Left ventricle myocardium superior (tissue), 1 donor: ENCODE measurements at regions not wholly inside any gene's neighbourhood (a gene's known extent, or its start where the extent isn't known, plus 50 kb on each side); places are given as distances from the start of the nearest gene placed in this dataset.
"Not testable (repeated sequence)": the region's sequence is repeated elsewhere in the genome, so short reads cannot be mapped to it uniquely, and the experiment has no call there.

Experiments used
- ATAC-seq: fragments of 200-7000 bp; cut with Tn5 transposase; one replicate; pipeline ENCODE4 v1.9.1; 2020; ENCODE audit warnings: mild to moderate bottlenecking, moderate library complexity
- DNase-seq: peaks from one replicate; pipeline ENCODE4 v3.0.0-alpha.2; 2020
- intact Hi-C: fragments of 100-400 bp; cut with micrococcal nuclease; formaldehyde crosslinking; loops from one replicate; pipeline ENCODE4 v1.11.0; 2022
- donor health status: DM: no; HTN: yes; CAD: no; lungs with severe emphysema.

DNA sequence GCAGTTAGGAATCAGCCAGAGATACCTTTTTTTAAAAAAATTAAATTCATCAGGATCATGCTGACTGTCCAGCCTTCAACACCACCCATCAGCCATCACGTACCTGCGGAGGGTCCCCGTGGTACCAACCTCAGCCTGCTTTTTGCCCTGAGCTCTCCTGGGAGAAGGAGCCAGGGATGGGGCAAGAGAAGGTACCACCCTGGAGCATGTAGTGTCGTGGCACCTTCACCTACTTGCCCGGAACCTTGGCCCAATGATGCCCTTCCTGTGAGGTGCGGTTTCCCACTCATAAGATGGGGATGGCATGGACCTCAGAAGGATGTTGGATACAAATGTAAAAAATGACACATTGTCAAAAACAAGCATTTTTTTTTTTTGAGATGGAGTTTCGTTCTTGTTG is 88.4 kb upstream of the C1orf174 start:
- DNase-seq, result no peak
- intact Hi-C loops, result no loop called here
- ATAC-seq, result no peak

DNA sequence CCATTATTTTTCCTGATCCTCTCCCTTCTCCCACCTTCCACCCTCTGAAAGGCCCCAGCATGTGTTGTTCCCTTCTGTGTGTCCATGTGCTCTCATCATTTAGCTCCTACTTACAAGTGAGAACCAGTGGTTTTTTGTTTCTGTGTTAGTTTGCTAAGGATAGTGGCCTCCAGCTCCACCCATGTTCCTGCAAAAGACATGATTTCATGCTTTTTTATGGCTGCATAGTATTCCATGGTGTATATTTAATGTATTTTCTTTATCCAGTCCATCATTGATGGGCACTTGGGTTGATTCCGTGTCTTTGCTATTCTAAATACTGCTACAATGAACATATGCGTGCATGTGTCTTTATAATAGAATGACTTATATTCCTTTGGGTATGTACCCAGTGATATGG is 89.4 kb upstream of the C1orf174 start:
- ATAC-seq (no peak), DNase-seq (no peak)
- intact Hi-C loops, result no loop called here

DNA sequence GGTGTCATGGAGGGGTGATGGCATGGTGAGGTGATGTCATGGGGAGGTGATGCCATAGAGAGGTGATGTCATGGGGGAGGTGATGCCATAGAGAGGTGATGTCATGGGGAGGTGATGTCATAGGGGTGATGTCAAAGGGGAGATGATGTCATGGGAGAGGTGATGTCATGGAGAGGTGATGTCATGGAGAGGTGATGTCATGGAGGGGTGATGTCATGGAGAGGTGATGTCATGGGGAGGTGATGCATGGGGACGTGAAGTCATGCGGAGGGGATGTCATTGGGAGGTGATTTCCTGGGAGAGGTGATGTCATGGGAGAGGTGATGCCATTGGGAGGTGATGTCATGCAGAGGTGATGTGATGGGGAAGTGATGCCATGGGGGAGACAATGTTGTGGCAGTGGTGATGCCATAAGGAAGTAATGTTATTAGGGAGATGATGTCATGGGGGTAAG is 92.1 kb upstream of the C1orf174 start:
- ATAC-seq, result no peak
- no peak for DNase-seq
- intact Hi-C loops, result no loop called here

DNA sequence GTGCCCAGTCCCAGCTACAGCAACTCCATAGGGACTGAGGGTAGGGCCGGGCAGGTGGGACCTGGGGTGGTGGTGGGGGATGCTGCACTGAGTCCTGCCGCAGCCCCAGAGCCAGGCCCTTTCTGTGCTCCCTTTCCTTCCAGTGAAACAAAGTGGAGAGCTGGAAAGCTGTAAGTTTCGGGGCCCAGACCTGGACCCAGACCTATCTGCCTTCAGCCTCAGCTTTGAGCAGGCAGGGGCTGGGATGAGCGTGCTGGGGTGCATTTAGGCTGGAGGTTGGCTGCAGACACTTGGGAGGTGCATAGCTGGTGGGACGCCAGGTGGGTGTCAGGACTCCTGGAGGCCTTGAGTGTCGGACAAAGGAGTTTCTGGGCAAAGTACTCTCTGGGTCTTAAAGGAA is 92.7 kb upstream of the C1orf174 start:
- intact Hi-C loops, result no loop called here
- DNase-seq (no peak), ATAC-seq (no peak)

DNA sequence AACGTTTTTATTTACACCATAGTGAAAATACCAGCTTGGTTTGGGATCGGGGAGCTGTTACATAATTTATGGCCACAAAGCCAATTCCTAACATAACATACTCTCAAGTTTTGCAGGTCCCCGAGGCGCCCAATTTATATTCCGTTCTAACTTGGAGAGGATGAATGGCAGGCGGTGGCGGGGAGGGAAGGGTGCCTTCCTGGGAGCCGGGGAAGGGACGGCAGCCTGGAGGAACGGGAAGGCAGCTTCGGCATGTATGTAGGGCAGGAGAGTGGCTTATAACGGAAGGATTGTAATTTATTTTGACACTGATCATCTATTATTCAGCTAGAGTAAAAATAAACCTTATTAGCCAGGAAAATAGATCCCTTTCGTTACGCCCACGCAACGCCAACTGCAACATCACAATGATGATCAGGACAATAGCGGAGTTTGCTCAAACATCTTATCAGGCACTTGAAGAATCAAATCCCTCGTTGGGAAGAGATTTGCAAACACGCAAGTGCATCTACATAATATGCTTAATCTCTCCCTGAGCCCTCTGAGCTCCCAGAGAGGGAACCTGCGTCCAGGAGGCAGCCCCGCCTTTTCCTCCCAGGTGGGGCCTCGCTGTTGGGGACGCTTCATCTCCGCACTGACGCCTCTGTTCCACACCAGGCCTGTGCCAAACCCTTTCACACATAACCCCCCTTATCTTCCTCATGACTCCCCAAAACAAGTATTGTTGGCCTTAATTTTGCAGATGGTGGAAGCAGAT is 93.7 kb upstream of the C1orf174 start:
- intact Hi-C loops, result no loop called here
- ATAC-seq, result no peak
- no peak for DNase-seq

DNA sequence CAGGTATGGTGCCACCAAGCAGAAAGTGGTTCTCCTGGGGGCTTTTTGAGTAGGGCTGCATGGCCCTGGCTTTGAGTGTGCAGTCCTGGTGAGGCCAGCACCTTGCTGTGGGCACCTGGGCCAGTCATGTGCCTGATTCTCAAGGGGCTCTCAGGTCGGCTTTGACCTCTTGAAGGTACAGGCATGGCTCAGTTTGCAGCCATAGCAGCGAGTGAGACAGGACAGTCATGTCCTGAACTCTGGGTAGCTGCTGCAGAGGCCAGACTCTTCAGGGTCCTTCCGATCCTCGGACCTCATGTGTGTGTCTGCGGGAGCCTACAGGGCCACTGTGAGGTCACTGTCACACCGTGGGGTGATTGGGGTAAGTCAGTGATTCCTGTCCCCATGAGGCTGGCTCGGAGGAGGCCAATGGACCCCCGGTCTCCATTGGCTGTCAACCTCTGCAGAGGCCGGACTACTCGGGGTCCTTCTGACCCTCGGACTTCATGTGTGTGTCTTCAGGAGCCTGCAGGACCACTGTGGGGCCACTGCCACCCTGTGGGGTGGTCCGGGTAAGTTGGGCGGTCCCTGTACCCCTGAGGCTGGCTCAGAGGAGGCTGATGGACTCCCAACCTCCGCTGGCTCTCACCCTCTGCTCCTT is 95.2 kb upstream of the C1orf174 start:
- intact Hi-C loops, result no loop called here
- peak; percentile 18 for DNase-seq

DNA sequence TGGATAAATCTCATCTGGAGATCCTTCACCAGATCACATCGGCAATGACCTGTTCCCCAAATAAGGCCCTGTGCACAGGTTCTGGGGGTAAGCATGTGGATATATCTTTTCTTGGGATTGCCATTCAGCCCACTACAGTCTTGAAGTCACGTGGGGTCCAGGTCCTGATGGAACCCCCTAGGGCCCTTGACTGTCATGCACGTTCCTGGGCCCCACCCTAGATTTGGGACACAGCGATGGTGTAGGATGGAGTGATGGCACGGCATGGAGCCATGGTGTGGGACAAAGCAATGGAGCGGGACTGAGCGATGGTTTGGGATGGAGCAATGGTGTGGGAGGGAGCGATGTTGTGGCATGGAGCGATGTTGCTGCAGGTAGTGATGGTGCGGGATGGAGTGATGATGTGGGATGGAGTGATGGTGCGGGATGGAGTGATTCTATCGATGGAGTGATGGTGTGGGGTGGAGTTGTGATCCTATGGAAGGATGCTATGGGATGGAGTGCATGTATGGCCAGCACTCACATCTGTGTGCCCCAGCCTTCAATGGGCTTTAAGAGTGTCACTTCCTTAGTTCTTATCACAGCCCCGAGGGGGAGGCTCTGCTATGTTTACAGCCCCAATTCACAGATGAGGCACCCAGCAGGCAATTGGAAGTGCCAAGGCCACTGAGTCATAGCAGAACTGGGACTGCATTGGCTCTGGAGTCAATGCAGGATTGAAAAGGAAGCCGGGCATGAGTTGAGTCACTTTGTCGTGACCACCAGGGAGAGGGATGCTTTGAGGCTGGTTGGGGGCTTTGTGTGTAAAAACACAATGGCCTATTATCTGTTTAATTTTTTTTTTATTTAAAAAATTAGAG is 97.0 kb upstream of the C1orf174 start:
- intact Hi-C loops, result no loop called here
- DNase-seq, result peak; percentile 2
- no peak for ATAC-seq

More for the DNA sequence above, 95.2 kb upstream of the C1orf174 start:
- no peak for ATAC-seq

DNA sequence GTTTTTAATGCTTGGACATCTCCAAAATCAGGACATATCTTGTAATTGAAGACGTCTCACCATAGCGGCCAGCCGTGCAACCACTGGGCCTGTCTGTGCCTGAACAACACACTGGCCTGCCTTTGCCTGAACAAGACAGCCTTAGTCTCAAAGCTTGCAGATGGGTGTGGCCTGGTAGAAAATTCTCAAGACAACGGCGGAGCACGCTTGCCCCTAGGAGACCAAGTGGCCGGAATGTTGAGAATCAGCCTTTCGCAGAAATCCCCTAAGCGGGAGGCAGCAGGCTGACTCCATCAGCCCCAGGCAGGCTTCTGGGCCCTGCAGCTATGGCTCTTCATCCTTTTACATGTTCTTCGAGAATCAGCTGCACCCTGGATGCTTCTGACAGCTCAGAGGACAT is 98.0 kb upstream of the C1orf174 start:
- ATAC-seq, result no peak
- DNase-seq, result no peak
- intact Hi-C loops, result no loop called here

DNA sequence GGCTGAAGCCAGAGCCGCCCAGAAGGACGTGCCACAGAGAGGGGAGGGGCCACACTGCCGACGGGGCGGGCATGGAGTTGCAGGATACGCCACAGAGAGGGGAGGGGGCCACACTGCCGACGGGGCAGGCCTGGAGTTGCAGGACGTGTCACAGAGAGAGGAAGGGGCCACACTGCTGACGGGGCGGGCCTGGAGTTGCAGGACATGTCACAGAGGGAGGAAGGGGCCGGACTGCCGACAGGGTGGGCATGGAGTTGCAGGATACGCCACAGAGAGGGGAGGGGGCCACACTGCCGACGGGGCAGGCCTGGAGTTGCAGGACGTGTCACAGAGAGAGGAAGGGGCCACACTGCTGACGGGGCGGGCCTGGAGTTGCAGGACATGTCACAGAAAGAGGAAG is 99.4 kb upstream of the C1orf174 start:
- intact Hi-C loops, DNase-seq, ATAC-seq: not testable (repeated sequence)

DNA sequence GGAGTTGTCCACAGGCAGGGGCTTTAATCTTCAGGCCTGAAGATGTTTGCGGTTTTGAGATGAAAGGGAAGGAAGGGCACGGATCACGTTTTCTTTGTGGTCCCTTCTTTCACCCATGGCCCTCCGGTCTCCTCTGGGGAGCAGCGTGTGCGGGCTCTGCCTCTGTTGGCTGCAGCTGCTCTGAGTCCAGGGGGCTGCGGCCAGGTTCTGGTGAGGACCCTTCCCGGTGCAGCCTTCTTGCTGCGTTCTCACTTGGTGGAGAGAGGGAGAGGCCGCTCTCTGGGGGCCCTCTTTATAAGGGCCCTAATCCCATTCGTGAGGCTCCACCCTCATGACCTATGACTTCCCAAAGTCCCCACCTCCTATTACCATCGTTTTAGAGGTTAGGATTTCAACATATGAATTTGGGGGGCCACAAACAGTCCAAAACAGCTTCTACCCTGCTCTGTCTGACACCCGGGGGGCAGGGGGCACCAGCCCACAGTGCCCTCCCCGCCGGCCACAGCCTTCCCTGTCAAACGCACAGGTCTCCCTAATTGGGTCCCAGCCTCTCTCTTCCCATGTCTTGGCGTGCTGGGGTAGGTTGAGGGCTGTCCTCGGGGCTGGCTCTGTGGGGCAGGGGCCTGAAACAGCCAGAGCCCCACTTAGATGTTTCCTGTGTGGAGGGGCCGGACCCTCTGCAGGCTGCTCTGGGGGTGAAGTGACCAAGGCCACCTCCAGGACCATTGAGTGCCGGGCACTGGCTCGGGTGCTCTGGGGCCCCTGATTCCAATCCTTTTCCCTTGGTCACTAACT is 100.1 kb upstream of the C1orf174 start:
- DNase-seq, result peak; percentile 1
- ATAC-seq, result no peak
- intact Hi-C loops, result no loop called here

DNA sequence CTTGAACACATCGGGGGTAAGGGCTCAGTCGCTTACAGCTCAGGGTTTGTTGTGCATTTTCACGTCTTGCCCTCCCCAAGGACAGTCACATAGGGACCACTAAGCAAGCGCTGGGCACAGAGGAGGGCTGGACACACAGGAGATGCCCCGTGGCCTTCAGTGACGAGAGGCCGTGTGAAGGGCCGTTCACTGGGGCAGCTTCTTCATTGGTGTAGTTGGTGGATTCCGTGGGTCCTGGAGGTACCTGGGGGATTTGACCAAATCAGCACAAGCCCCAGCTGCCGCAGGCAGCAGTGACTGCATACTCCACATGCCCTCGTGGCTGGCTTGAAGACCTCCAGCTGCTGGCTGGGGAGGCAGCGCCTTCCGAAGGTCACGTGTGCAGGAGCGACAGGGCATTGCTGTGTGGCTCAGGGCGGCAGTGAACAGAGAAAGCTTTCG is 100.8 kb upstream of the C1orf174 start:
- DNase-seq, result no peak
- intact Hi-C loops, result no loop called here
- no peak for ATAC-seq

DNA sequence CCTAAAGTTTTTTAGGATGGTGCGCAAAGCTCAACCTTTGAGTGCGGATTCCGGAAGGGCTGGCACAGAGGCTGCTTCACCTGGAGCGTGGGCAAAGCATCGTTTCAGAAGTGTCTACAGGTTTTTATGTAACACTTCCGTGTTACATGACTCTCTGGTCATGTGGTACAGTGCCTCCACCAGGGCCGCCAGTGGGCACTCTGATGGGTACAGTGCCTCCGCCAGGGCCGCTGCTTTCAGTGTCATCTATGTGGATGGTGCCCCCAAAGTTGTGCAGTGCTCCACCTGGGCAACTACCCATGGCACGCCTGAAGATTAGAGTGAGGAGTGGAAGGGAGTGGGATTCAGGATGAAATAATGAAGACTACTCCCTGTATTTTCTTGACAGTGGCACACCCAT is 101.4 kb upstream of the C1orf174 start:
- ATAC-seq (no peak), DNase-seq (no peak)
- intact Hi-C loops, result no loop called here

DNA sequence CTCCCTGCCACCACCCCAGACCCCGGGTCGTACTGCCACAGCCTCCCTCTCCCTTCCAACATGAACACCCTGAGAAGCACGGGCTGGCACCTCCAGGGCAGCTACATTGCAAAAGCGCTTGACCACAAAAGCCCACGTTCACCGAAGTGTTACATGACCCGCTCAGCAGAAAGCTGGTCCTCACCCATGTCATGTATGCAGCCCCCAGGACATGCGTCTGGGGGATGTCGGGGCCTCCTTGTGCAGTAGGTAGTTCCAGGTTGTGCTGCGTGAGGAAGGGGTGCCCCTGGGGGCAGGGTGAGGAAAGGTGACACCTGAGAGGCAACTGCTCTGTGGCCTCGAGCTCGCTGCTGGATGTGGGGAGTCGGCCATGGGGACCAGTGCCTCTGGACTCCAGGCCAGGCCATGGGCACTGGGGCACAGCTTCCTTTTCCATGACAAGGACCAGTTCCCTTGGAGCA is 102.0 kb upstream of the C1orf174 start:
- ATAC-seq, result no peak
- intact Hi-C loops, result no loop called here
- DNase-seq, result no peak

DNA sequence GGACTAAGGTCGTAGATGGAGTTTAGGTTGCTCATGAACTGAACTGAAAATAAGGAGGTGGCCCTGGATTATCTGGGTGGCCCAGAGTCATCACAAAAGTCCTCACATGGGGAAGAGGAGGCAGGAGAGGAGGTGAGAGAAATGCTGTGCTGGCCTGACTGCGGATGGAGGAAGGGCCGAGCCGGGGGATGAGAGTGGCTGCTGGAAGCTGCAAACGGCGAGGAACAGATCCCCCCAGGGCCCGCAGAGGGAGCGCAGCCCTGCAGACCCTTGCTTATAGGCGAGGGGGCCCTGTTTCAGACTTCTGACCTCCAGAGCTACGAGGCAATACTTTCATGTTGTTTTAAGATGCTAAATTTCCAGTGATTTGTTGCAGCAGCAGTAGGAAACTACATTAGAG is 102.7 kb upstream of the C1orf174 start:
- DNase-seq (no peak), ATAC-seq (no peak)
- intact Hi-C loops, result no loop called here

DNA sequence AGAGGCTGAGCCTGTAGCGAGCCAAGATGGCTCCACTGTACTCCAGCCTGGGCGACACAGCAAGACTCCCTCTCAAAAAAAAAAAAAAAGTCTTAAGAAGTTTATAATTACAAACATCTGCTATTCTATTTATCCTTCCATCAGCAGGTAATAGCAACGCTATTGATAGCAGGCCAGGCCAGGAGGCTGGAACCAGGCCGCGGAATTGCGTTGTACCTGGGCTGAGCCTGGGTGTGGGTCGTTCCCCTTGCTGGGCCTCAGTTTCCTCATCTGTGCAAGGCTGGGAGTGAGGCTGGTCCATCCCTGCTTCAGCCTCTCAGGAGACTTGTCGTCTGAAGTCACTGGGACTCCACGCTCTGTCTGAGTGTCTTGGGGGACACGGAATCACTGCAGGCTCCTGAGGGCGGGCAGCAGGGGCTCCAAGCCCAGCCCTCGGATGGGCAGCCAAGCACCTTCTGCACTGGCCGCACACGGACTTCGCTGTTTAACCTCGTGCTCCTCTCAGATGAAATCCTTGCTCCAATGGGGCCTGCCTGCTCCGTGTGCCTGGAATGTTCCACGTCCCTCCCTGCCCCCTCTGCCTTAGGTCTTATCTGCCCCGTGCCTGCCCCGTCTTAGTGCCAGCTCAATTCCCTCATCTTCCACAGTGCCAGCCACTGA is 103.9 kb upstream of the C1orf174 start:
- DNase-seq (no peak), ATAC-seq (no peak)
- intact Hi-C loops, result no loop called here

DNA sequence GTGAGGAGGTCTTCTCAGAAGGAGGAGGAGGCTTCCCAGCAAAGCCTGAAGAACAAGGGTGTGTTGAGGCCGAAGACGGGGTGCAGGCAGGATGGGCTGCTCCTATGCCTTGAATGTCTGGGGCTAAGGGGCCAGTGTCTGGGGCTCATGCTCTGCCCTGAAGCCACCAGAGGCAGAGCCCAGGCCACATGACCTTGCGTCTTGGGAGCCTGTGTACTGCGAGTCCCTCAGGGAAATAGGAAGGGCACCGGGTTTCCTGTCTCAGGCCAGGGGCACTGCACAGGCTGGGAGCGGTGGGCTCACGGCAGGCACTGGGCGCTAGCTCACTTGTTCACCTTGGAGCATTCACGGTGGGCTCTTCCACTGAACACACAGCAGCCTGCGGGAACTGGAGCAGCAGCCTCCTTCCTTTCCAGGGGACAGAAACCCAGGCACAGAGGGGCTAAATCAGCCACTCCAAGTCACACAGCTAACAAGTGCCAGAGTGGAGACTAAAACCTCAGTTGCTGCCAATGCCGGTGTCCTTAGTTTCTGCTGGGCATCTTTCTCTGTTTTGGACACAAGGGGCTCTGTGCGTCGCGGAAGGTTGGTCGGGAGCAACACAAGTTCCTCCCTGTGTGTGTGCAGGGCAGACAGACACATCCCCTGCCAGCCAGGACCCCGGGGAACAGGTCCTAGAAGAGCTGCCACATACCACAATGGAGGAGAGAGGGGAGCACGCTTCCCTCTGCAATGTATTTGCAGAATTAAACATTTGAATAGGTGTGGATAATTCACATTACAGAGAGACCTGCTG is 104.8 kb upstream of the C1orf174 start:
- ATAC-seq (no peak), DNase-seq (no peak)

DNA sequence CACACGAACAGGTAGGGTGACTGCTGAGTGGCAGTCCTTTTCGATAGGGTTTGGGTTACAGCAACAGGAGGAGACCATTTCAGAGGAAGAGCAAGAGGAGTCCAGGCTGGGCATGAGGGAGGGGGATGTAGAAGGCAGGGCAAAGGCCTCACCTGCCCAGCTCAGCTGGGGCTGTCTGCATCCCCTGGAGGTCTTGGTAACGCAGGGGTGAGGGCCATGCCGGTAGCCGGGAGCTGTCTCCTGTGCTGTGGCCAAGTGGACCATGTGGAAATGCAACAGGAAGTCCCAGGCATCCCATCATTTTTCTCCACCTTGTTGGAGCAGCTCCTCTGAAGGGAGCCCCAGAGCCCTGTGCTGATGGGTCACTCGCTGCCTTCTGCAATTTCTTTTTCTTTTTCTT is 105.4 kb upstream of the C1orf174 start:
- no peak for ATAC-seq
- DNase-seq, result no peak
- intact Hi-C loops, result no loop called here

More for the DNA sequence above, 104.8 kb upstream of the C1orf174 start:
- intact Hi-C loops, result no loop called here
